HL-60 (cell line): ENCODE measurements at regions not wholly inside any gene's neighbourhood (a gene's known extent, or its start where the extent isn't known, plus 50 kb on each side); places are given as distances from the start of the nearest gene placed in this dataset.

Experiments used
- DNase-seq, 2 experiments: peaks; one replicate each; pipeline ENCODE4 v3.0.0-alpha.2; 2010 to 2020; ENCODE audit warnings: low read depth in 1 of 2, low spot score in 1 of 2
- H3K27ac ChIP-seq: fragments of 250-450 bp; sonication (Bioruptor Pico); replicated peaks from 2 replicates; pipeline ENCODE4 v1.5.1; 2020; ENCODE audit warnings: mild to moderate bottlenecking, moderate library complexity
- H3K27me3 ChIP-seq: fragments of 250-450 bp; sonication (Bioruptor Pico); 2 replicates; pipeline ENCODE4 v1.5.1; 2021; ENCODE audit warnings: mild to moderate bottlenecking, moderate library complexity; ENCODE audit not compliant: insufficient read depth, poor library complexity, severe bottlenecking
- H3K4me3 ChIP-seq: replicated peaks from 2 replicates; pipeline ENCODE4 v1.5.1; 2011; ENCODE audit warnings: mild to moderate bottlenecking, control low read depth, low read length; ENCODE audit not compliant: insufficient read depth
- GABPA ChIP-seq: IDR thresholded peaks from 2 replicates; pipeline ENCODE4 v1.6.1; 2012; ENCODE audit warnings: low read depth
- POLR2AphosphoS5 ChIP-seq: IDR thresholded peaks from 2 replicates; pipeline ENCODE4 v1.6.1; 2012; ENCODE audit warnings: low read depth
- SPI1 ChIP-seq: IDR thresholded peaks from 2 replicates; pipeline ENCODE4 v1.6.1; 2012; ENCODE audit warnings: low read depth, mild to moderate bottlenecking, borderline replicate concordance
- TF ChIP-seq, protein P1 (sequence below): IDR thresholded peaks from 2 replicates; pipeline ENCODE4 v1.6.1; 2012; ENCODE audit warnings: low read depth; ENCODE audit not compliant: insufficient replicate concordance
- TF ChIP-seq, protein P2 (sequence below): IDR thresholded peaks from one replicate; pipeline ENCODE4 v1.5.1; 2011; ENCODE audit warnings: low read length, control low read depth, inconsistent platforms; ENCODE audit not compliant: insufficient read depth

DNA sequence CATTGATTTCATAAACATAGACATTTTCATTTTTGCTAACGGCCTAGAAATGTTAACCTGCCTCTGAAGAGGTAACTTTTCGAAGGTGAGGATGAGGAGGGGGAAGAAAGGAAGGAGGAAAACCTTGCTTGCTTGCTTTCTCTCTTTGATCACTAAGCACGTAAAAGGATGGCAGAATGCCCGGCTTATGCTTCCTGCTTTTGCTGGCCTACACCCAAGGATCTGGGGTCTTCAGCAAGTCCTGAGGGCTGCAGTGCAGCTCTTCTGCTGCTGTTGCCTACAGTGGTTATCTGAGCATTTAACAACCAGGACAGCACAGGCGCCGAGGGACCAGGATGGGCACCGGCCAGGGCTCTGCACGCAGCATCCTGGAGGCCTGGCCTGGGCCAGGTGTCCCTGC lies 150.8 kb upstream of the TAB2 start:
- no peaks in the 10 kb centered on the region for H3K27me3 ChIP-seq
- no peak overlapping the region for H3K27ac ChIP-seq
- no peak overlapping the region for H3K4me3 ChIP-seq
- no peak for DNase-seq
- no peak for TF ChIP-seq SPI1
- TF ChIP-seq, protein P1, sequence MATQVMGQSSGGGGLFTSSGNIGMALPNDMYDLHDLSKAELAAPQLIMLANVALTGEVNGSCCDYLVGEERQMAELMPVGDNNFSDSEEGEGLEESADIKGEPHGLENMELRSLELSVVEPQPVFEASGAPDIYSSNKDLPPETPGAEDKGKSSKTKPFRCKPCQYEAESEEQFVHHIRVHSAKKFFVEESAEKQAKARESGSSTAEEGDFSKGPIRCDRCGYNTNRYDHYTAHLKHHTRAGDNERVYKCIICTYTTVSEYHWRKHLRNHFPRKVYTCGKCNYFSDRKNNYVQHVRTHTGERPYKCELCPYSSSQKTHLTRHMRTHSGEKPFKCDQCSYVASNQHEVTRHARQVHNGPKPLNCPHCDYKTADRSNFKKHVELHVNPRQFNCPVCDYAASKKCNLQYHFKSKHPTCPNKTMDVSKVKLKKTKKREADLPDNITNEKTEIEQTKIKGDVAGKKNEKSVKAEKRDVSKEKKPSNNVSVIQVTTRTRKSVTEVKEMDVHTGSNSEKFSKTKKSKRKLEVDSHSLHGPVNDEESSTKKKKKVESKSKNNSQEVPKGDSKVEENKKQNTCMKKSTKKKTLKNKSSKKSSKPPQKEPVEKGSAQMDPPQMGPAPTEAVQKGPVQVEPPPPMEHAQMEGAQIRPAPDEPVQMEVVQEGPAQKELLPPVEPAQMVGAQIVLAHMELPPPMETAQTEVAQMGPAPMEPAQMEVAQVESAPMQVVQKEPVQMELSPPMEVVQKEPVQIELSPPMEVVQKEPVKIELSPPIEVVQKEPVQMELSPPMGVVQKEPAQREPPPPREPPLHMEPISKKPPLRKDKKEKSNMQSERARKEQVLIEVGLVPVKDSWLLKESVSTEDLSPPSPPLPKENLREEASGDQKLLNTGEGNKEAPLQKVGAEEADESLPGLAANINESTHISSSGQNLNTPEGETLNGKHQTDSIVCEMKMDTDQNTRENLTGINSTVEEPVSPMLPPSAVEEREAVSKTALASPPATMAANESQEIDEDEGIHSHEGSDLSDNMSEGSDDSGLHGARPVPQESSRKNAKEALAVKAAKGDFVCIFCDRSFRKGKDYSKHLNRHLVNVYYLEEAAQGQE: no peak
- TF ChIP-seq, protein P2, sequence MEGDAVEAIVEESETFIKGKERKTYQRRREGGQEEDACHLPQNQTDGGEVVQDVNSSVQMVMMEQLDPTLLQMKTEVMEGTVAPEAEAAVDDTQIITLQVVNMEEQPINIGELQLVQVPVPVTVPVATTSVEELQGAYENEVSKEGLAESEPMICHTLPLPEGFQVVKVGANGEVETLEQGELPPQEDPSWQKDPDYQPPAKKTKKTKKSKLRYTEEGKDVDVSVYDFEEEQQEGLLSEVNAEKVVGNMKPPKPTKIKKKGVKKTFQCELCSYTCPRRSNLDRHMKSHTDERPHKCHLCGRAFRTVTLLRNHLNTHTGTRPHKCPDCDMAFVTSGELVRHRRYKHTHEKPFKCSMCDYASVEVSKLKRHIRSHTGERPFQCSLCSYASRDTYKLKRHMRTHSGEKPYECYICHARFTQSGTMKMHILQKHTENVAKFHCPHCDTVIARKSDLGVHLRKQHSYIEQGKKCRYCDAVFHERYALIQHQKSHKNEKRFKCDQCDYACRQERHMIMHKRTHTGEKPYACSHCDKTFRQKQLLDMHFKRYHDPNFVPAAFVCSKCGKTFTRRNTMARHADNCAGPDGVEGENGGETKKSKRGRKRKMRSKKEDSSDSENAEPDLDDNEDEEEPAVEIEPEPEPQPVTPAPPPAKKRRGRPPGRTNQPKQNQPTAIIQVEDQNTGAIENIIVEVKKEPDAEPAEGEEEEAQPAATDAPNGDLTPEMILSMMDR: no peak
- no peak for TF ChIP-seq GABPA
- no peak for TF ChIP-seq POLR2AphosphoS5

- Histone ChIP-seq H3K4me3 (no peak overlapping the region), H3K27me3 (no peaks in the 10 kb centered on the region), H3K27ac (no peak overlapping the region)
- TF ChIP-seq, protein P1: no peak
- TF ChIP-seq, protein P2: no peak
- TF ChIP-seq GABPA: no peak
- TF ChIP-seq POLR2AphosphoS5: no peak
- no peak for TF ChIP-seq SPI1
- no peak for DNase-seq
Observed at GRCh38 chr6:149168968-149169367, 148.5 kb upstream of the TAB2 start.

DNA sequence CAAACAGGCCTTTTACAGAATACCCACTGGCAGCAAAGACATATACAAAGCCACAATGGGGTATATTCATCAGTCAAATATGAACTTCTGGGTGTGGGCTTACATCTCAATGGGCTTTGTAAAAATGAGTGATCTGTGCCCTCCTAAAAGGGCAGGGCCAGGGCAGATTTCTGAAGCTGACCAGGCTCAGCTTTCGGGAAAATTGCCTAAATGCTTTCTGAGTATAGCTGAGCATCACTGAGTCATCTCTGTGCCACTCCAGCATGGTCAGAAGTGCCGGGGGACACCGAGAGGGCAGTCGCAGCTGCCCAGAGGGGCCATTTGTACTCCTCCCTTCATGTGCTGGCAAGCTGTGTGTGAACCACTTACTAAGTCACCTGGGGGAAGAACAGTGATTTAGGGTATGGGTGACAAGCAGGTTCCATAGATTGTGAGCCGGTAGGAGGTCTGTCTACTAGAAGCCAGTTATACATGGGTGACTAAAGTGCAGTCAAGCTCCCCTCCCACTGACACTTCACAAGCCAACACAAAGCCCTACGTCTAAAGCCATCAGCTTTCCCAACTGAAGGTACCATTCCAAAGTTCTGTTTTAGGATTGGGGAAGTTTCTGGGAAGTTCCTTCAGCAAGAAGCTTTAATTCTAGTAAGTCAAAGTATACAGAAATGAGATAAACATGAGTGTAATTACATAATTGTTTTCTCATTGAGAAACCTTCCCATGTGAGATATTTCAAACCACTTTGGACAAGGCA lies 147.6 kb upstream of the TAB2 start:
- no peak for DNase-seq
- H3K27ac ChIP-seq: no peak overlapping the region
- no peak overlapping the region for H3K4me3 ChIP-seq
- TF ChIP-seq, protein P1: no peak
- no peak for TF ChIP-seq SPI1
- no peak for TF ChIP-seq POLR2AphosphoS5
- no peak for TF ChIP-seq GABPA
- TF ChIP-seq, protein P2: no peak
- H3K27me3 ChIP-seq: no peaks in the 10 kb centered on the region
